ENCODE measurements at regions not wholly inside any gene's neighbourhood (a gene's known extent, or its start where the extent isn't known, plus 50 kb on each side); places are given as distances from the start of the nearest gene placed in this dataset.
"Not testable (repeated sequence)": the region's sequence is repeated elsewhere in the genome, so short reads cannot be mapped to it uniquely, and the experiment has no call there.

GRCh38 chr3:164818318-164818717 lies 260.0 kb downstream of the SI start:
- Mint-ChIP-seq H3K36me3 (ENCODE audit: low read depth) (no peaks in the 10 kb centered on the region), H3K27ac (no peak overlapping the region), H3K9me3 (peaks cover 7% of the 10 kb centered on the region), H3K4me3 (no peak overlapping the region), H3K4me1 (no peaks in the 10 kb centered on the region), H3K27me3 (no peaks in the 10 kb centered on the region)
- POLR2A ChIA-PET: no interaction called here
- DNase-seq: no peak
- CTCF ChIA-PET: no interaction called here

GRCh38 chr3:164814106-164814505 lies 264.2 kb downstream of the SI start:
- peaks cover 7% of the 10 kb centered on the region for H3K9me3 Mint-ChIP-seq
- no peak overlapping the region for H3K4me3 Mint-ChIP-seq
- no peak overlapping the region for H3K27ac Mint-ChIP-seq
- DNase-seq: no peak
- no peaks in the 10 kb centered on the region for H3K36me3 Mint-ChIP-seq (ENCODE audit: low read depth)
- ChIA-PET POLR2A (no interaction called here), CTCF (no interaction called here)
- H3K27me3 Mint-ChIP-seq: no peaks in the 10 kb centered on the region
- no peaks in the 10 kb centered on the region for H3K4me1 Mint-ChIP-seq

DNA sequence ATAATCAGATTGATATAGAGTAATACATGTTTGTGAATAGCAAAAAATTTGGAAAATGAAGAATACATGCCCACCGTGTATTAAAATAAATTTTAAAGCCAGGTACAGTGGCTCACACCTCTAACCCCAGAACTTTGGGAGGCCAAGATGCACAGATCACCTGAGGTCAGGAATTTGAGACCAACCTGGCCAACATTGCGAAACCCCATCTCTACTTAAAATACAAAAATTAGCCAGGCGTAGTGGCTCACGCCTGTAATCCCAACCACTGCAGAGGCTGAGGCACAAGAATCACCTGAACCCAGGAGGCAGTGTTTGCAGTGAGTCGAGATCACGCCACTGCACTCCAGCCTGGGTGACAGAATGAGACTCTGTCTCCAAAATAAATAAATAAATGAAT lies 266.3 kb downstream of the SI start:
- Mint-ChIP-seq H3K9me3 (peaks cover 5% of the 10 kb centered on the region), H3K27me3 (no peaks in the 10 kb centered on the region), H3K36me3 (ENCODE audit: low read depth) (no peaks in the 10 kb centered on the region), H3K4me3 (no peak overlapping the region), H3K4me1 (no peaks in the 10 kb centered on the region), H3K27ac (no peak overlapping the region)
- DNase-seq: no peak
- ChIA-PET CTCF (no interaction called here), POLR2A (no interaction called here)

GRCh38 chr3:164806188-164806587 lies 272.1 kb downstream of the SI start:
- H3K4me1 Mint-ChIP-seq: no peaks in the 10 kb centered on the region
- H3K9me3 Mint-ChIP-seq: peaks cover 5% of the 10 kb centered on the region
- H3K36me3 Mint-ChIP-seq (ENCODE audit: low read depth): no peaks in the 10 kb centered on the region
- H3K27ac Mint-ChIP-seq: no peak overlapping the region
- POLR2A ChIA-PET: no interaction called here
- CTCF ChIA-PET: no interaction called here
- DNase-seq: no peak
- H3K27me3 Mint-ChIP-seq: no peaks in the 10 kb centered on the region
- H3K4me3 Mint-ChIP-seq: no peak overlapping the region

- Mint-ChIP-seq H3K27me3 (no peaks in the 10 kb centered on the region), H3K4me1 (no peaks in the 10 kb centered on the region)
- CTCF ChIA-PET: no interaction called here
Measured at GRCh38 chr3:164794099-164794498, 284.2 kb downstream of the SI start.

DNA sequence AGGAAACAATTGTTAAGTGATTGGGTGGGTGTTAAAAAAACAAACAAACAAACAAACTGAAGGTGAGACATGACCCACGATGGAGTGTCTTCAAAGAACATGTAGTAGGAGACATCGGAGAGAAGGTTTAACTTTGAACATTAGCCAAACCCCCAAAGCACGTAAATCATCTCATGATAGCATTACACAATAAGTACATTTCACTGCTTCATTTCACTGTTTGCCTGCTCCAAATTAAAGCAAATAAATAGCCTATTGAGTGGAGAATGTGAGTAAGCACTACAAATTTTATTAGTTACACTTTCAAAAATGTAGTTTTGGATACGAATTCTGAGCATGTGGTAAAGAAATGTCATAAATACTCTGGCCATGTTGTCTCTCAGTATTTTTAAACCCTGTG lies 287.0 kb downstream of the SI start:
- Mint-ChIP-seq H3K4me3 (no peak overlapping the region), H3K9me3 (peaks cover 8% of the 10 kb centered on the region), H3K36me3 (ENCODE audit: low read depth) (no peaks in the 10 kb centered on the region), H3K4me1 (no peaks in the 10 kb centered on the region), H3K27ac (no peak overlapping the region), H3K27me3 (no peaks in the 10 kb centered on the region)
- DNase-seq: no peak
- ChIA-PET POLR2A (no interaction called here), CTCF (interaction anchor here (0.5 kb wide), 1 partner anchor 1237 kb away, joined by 3 read pairs; no protein-coding TSS in a partner anchor)

More at GRCh38 chr3:164794099-164794498, 284.2 kb downstream of the SI start:
- POLR2A ChIA-PET: no interaction called here
- Mint-ChIP-seq H3K9me3 (peaks cover 2% of the 10 kb centered on the region), H3K27ac (no peak overlapping the region), H3K4me3 (no peak overlapping the region), H3K36me3 (ENCODE audit: low read depth) (no peaks in the 10 kb centered on the region)
- no peak for DNase-seq

GRCh38 chr3:164784407-164784806 lies 293.9 kb downstream of the SI start:
- H3K9me3 Mint-ChIP-seq; H3K27me3 Mint-ChIP-seq; H3K4me1 Mint-ChIP-seq; H3K27ac Mint-ChIP-seq; POLR2A ChIA-PET; CTCF ChIA-PET; H3K4me3 Mint-ChIP-seq; DNase-seq; H3K36me3 Mint-ChIP-seq (ENCODE audit: low read depth): not testable (repeated sequence)

GRCh38 chr3:164781755-164782154 lies 296.5 kb downstream of the SI start:
- Mint-ChIP-seq H3K36me3 (ENCODE audit: low read depth) (no peaks in the 10 kb centered on the region), H3K9me3 (peaks cover 4% of the 10 kb centered on the region), H3K4me3 (no peak overlapping the region), H3K27ac (no peak overlapping the region), H3K27me3 (no peaks in the 10 kb centered on the region), H3K4me1 (no peaks in the 10 kb centered on the region)
- POLR2A ChIA-PET: no interaction called here
- no peak for DNase-seq
- CTCF ChIA-PET: no interaction called here

GRCh38 chr3:164779816-164780215 lies 298.5 kb downstream of the SI start:
- H3K9me3 Mint-ChIP-seq: peaks cover 2% of the 10 kb centered on the region
- no peak for DNase-seq
- H3K4me1 Mint-ChIP-seq: no peaks in the 10 kb centered on the region
- H3K36me3 Mint-ChIP-seq (ENCODE audit: low read depth): no peaks in the 10 kb centered on the region
- H3K4me3 Mint-ChIP-seq: no peak overlapping the region
- H3K27ac Mint-ChIP-seq: no peak overlapping the region
- CTCF ChIA-PET: no interaction called here
- POLR2A ChIA-PET: no interaction called here
- H3K27me3 Mint-ChIP-seq: no peaks in the 10 kb centered on the region

- Mint-ChIP-seq H3K4me3 (no peak overlapping the region), H3K9me3 (peaks cover 3% of the 10 kb centered on the region), H3K27me3 (no peaks in the 10 kb centered on the region), H3K27ac (no peak overlapping the region), H3K36me3 (ENCODE audit: low read depth) (no peaks in the 10 kb centered on the region), H3K4me1 (no peaks in the 10 kb centered on the region)
- CTCF ChIA-PET: no interaction called here
- DNase-seq: no peak
- POLR2A ChIA-PET: no interaction called here
Measured at GRCh38 chr3:164752812-164753211, 325.5 kb downstream of the SI start.

DNA sequence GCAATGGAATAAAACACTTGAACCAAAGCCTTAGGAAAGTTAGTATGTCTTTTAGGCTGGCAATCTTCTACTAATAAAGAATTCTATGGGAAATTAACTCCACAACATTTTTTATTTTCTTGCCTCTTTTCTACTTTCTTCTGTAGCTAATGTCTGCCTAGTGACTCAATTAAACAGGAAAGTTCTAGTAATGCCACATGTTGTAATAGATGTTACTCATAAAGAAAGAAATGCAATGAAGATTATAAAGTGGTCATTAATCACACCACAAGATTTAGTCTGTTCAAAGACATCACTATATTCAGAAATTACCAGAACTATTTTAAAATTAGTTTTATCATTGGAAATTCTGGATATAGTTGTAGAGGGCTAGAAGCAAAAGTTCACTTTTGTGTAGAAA lies 329.7 kb downstream of the SI start:
- no peak for DNase-seq
- H3K9me3 Mint-ChIP-seq: no peaks in the 10 kb centered on the region
- ChIA-PET POLR2A (no interaction called here), CTCF (no interaction called here)
- H3K27me3 Mint-ChIP-seq: no peaks in the 10 kb centered on the region
- H3K27ac Mint-ChIP-seq: no peak overlapping the region
- H3K4me3 Mint-ChIP-seq: no peak overlapping the region
- no peaks in the 10 kb centered on the region for H3K36me3 Mint-ChIP-seq (ENCODE audit: low read depth)
- no peaks in the 10 kb centered on the region for H3K4me1 Mint-ChIP-seq

DNA sequence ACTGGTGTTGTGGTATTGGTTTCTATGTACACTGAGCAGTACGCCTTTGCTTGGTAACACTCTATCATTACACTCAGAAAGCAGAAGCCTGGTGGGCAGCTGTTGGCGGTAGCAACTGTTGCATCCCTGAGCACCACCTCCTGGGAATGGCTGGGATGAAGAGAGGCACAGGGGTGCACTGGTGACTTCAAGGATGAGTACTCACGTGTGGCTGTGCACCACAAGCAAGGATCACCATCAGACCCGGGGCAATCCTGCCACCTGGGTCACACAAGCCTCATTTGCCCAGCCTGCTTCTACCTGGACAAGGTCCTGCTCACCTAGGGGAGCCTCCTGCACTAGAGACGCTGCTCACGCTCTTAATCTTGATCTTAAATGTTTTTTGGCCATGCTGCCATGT lies 336.4 kb downstream of the SI start:
- ChIA-PET CTCF (no interaction called here), POLR2A (no interaction called here)
- no peak overlapping the region for H3K27ac Mint-ChIP-seq
- peaks cover 8% of the 10 kb centered on the region for H3K9me3 Mint-ChIP-seq
- DNase-seq: no peak
- H3K36me3 Mint-ChIP-seq (ENCODE audit: low read depth): no peaks in the 10 kb centered on the region
- no peaks in the 10 kb centered on the region for H3K27me3 Mint-ChIP-seq
- no peak overlapping the region for H3K4me3 Mint-ChIP-seq
- H3K4me1 Mint-ChIP-seq: no peaks in the 10 kb centered on the region

DNA sequence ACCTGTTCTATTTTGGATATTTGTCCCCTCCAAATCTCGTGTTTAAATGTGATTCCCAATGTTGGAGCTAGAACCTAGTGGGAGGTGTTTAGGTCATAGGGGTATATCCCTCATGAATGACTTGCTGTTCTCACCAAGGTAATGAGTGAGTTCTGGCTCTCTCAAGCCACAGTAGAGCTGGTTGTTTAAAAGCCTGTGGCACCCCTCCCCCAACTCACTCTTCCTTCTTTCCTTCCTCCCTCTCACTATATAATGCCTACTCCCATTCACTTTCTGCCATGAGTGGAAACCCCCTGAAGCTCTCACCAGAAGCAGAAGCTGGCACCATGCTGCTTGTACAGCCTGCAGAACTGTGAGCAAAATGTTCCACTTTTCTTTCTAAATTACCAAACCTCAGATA lies 341.1 kb downstream of the SI start:
- Mint-ChIP-seq H3K27me3 (no peaks in the 10 kb centered on the region), H3K4me3 (no peak overlapping the region), H3K9me3 (peaks cover 8% of the 10 kb centered on the region), H3K27ac (no peak overlapping the region), H3K36me3 (ENCODE audit: low read depth) (no peaks in the 10 kb centered on the region), H3K4me1 (no peaks in the 10 kb centered on the region)
- ChIA-PET CTCF (no interaction called here), POLR2A (no interaction called here)
- DNase-seq: no peak

DNA sequence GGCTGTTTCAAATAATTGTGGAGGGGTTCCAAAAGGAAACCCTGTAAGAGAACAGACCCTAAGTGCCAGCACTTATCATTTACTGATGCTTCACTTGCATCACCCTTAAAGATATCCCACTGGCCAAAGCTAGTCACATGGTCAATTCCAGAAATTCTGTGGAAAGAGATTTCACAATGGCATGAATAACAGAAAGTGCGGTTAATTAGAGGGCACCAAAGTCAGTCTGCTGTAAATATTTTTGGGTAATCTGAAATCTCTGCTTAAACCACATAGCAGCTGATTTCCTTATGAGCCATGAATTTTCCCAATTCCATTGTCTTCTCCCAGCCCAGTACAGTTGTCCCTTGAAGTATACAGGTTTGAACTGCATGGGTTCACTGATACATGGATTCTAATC lies 346.1 kb downstream of the SI start:
- H3K9me3 Mint-ChIP-seq: no peaks in the 10 kb centered on the region
- no peaks in the 10 kb centered on the region for H3K36me3 Mint-ChIP-seq (ENCODE audit: low read depth)
- H3K4me3 Mint-ChIP-seq: no peak overlapping the region
- ChIA-PET POLR2A (no interaction called here), CTCF (interaction anchor here (0.6 kb wide), 1 partner anchor 12 kb away, joined by 3 read pairs; no protein-coding TSS in a partner anchor)
- H3K27me3 Mint-ChIP-seq: no peaks in the 10 kb centered on the region
- no peak overlapping the region for H3K27ac Mint-ChIP-seq
- H3K4me1 Mint-ChIP-seq: no peaks in the 10 kb centered on the region
- no peak for DNase-seq

DNA sequence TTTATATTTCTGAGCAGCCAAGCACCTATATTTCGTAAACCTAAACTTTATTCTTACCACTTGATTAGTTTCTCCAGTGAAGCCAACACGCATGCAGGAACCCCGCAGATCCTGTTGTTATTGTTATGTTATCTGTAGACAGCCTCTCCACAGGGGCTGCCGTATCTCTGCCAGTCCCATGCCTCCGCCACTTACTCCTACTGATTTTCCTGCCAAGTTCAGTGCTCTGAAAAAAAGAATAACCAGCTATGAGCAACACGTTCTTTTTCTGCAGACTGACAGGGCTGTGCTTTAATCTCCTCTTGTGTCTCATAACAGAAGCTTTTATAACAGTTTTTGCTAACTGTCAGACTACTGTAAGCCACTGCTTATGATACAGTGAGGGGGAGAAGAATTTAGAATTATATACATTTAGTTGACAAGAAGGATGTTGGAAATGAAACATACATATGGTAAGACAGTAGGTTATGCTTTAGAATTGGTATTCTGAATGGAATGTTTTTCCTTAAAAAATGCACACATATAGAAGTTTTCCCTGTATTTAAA lies 347.4 kb downstream of the SI start:
- ChIA-PET POLR2A (no interaction called here), CTCF (no interaction called here)
- no peak overlapping the region for H3K4me3 Mint-ChIP-seq
- no peaks in the 10 kb centered on the region for H3K36me3 Mint-ChIP-seq (ENCODE audit: low read depth)
- no peak overlapping the region for H3K27ac Mint-ChIP-seq
- H3K4me1 Mint-ChIP-seq: no peaks in the 10 kb centered on the region
- no peaks in the 10 kb centered on the region for H3K9me3 Mint-ChIP-seq
- H3K27me3 Mint-ChIP-seq: no peaks in the 10 kb centered on the region
- DNase-seq: no peak

All from activated CD4-positive, alpha-beta T cell treated with anti-CD3 and anti-CD28 coated beads, Interleukin-2, amount 10 ng/mL, durations not matched to agents 7 days and 5 days (primary cell).